ENCODE measurements at regions not wholly inside any gene's neighbourhood (a gene's known extent, or its start where the extent isn't known, plus 50 kb on each side); places are given as distances from the start of the nearest gene placed in this dataset.

GRCh38 chr19:29311191-29311790 is 98.3 kb upstream of the UQCRFS1 start:
- Histone ChIP-seq H3K4me1 (no peaks in the 10 kb centered on the region), H3K27me3 (peaks cover 0 to 26% of the 10 kb centered on the region in 2 donors), H3K27ac (no peak overlapping the region), H3K4me3 (no peak overlapping the region), H3K36me3 (no peaks in the 10 kb centered on the region), H3K9me3 (no peaks in the 10 kb centered on the region)
- no peak for TF ChIP-seq CTCF (IDR thresholded peaks at IDR 0.05)
- intact Hi-C loops (cut with DNase I; ENCODE audit: low total_unique reads) = no loop called here
- no peak for DNase-seq

GRCh38 chr19:29315556-29316190 is 102.7 kb upstream of the UQCRFS1 start:
- Histone ChIP-seq H3K36me3 (no peaks in the 10 kb centered on the region), H3K4me3 (no peak overlapping the region), H3K27ac (no peak overlapping the region), H3K4me1 (no peaks in the 10 kb centered on the region), H3K9me3 (no peaks in the 10 kb centered on the region), H3K27me3 (peaks cover 0 to 7% of the 10 kb centered on the region in 2 donors)
- no peak for DNase-seq
- no peak for TF ChIP-seq CTCF (IDR thresholded peaks at IDR 0.05)
- intact Hi-C loops (cut with DNase I; ENCODE audit: low total_unique reads) = no loop called here

GRCh38 chr19:29318581-29318980 is 105.6 kb upstream of the UQCRFS1 start:
- H3K36me3 ChIP-seq = no peaks in the 10 kb centered on the region
- no peak for TF ChIP-seq CTCF (IDR thresholded peaks at IDR 0.05)
- intact Hi-C loops (cut with DNase I; ENCODE audit: low total_unique reads) = no loop called here
- H3K27me3 ChIP-seq = peaks cover 0 to 7% of the 10 kb centered on the region in 2 donors
- DNase-seq = no peak
- H3K4me3 ChIP-seq = no peak overlapping the region
- H3K27ac ChIP-seq = no peak overlapping the region
- no peaks in the 10 kb centered on the region for H3K9me3 ChIP-seq
- no peaks in the 10 kb centered on the region for H3K4me1 ChIP-seq

- Histone ChIP-seq H3K4me1 (no peaks in the 10 kb centered on the region), H3K27me3 (peaks cover 0 to 7% of the 10 kb centered on the region in 2 donors), H3K27ac (no peak overlapping the region), H3K4me3 (no peak overlapping the region), H3K36me3 (no peaks in the 10 kb centered on the region), H3K9me3 (no peaks in the 10 kb centered on the region)
- no peak for DNase-seq
- TF ChIP-seq CTCF (IDR thresholded peaks at IDR 0.05) = no peak
- intact Hi-C loops (cut with DNase I; ENCODE audit: low total_unique reads) = no loop called here
Observed at GRCh38 chr19:29320086-29320485, 107.1 kb upstream of the UQCRFS1 start.

- no peak for DNase-seq
- intact Hi-C loops (cut with DNase I; ENCODE audit: low total_unique reads) = no loop called here
Observed at GRCh38 chr19:29320618-29321017, 107.7 kb upstream of the UQCRFS1 start.

More at GRCh38 chr19:29320618-29321017, 107.7 kb upstream of the UQCRFS1 start:
- Histone ChIP-seq H3K36me3 (no peaks in the 10 kb centered on the region), H3K27ac (no peak overlapping the region), H3K9me3 (no peaks in the 10 kb centered on the region), H3K4me1 (no peaks in the 10 kb centered on the region), H3K4me3 (no peak overlapping the region), H3K27me3 (peaks cover 0 to 7% of the 10 kb centered on the region in 2 donors)
- TF ChIP-seq CTCF (IDR thresholded peaks at IDR 0.05) = no peak
